Stimulated activated CD4-positive, alpha-beta T cell treated with anti-CD3 and anti-CD28 coated beads, Interleukin-4, amount 100 ng/mL, for 24 hours (primary cell): ENCODE measurements at regions not wholly inside any gene's neighbourhood (a gene's known extent, or its start where the extent isn't known, plus 50 kb on each side); places are given as distances from the start of the nearest gene placed in this dataset.

ENCODE experiments used
- DNase-seq: peaks from one replicate; pipeline ENCODE4 v3.0.0-alpha.2; 2020

DNA sequence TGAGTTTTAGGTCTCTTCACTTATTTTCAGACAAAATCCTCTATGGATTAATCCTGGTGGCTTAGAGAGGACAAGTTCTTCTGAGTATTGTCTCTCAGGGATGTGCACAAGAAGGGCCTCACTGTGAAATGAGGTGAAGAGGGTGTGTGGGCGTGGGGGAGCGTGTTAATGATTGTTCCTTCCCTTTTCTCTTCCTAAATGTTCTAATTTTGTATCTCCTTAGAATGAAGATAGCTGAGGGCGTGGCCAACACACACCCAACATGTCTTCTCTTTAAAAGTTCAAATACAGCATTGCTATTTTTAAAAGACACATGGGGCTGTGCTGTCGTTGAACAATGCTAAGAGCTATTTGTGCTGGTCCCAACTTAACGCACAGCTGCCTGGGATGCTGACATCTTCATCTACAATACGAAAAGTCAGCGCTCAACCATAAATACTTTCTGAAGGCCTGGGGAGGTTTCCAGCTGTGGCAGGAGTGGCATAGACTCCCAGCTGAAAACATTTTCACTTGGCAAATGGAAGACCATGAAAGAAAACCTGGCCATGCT, 135.9 kb downstream of the JCAD start:
- no peak for DNase-seq

DNA sequence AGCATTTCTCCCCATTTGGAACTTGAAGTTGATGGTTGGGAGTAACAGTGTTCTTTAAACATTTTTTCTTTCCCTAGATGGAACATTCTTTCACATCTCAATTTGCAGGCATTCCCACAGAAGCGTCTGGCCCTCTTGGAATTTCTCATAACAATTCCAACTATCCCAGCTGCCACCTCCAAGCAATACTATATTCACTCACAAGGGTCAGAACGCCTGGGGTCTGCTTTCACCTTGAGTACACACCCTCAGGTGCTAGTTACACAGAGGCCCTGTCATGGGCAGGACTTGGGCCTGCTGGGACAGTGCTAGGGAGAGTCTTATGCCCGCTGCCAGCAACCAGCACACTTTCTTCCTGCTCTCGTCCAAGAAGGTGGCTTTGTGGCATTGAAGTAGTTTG, 136.5 kb downstream of the JCAD start:
- no peak for DNase-seq

DNA sequence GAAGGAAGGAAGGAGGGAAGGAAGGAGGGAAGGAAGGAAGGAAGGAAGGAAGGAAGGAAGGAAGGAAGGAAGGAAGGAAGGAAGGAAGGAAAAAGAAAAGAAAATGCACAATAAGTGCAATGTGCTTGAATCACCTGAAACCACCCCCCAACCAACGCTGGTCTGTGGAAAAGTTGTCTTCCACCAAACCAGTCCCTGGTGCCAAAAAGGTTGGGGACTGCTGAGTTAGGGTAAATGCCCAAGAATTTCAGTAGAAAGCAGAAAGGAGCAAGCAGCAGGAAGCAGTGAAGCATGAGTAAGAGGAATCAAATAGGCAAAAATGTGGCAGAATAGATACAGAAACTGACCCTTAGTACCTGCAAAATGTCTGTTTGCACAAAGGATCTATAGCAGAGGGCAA, 137.2 kb downstream of the JCAD start:
- no peak for DNase-seq

DNA sequence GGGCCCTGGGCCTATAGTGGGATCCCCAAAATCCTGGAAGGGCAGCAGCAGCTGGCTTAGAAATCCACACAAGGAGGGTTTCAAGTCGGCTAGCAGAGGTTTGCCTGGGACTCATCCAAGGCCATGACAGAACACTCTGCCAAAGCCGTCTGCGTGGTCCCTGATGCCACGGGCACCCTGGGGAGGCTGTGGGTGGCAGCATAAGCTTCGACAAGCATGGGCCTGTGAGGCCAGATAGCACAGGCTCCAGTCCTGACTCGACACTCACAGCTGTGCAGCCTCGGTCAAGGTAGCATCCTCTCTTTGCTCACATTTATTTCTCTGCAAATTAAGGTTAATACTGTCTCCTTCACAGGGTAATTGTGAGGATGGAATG, 138.3 kb downstream of the JCAD start:
- DNase-seq, result no peak

DNA sequence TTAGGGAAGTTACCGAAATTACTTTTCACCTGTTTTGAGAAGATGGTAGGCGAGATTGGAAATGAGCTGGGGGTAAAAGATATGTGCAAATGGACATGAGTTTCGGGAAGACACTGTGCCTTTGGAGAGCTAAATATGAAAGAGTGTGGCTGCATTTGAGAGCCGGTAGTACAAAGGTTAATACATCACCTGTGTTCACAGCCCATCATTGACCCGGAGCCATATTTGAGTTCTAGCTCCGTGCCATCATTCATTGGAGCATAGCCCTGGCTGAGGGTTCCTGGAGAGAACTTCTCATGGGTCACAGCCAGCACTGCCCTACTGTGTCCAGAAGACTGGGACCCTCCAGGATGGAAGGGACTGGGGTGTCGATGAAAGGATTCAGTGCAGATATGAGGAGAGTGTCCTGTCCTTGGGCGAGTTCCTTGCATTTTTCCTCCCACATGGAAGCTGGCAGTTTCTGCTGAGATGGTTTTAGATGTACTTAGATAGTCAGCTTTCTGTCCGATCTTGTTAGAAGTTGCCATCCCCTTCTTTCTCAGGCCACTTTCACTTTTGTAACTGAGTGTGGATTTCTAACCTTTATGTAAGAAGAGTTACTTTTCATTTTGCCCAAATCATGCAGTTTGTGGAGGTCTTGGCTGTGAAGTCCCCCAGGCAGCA, 138.8 kb downstream of the JCAD start:
- no peak for DNase-seq

DNA sequence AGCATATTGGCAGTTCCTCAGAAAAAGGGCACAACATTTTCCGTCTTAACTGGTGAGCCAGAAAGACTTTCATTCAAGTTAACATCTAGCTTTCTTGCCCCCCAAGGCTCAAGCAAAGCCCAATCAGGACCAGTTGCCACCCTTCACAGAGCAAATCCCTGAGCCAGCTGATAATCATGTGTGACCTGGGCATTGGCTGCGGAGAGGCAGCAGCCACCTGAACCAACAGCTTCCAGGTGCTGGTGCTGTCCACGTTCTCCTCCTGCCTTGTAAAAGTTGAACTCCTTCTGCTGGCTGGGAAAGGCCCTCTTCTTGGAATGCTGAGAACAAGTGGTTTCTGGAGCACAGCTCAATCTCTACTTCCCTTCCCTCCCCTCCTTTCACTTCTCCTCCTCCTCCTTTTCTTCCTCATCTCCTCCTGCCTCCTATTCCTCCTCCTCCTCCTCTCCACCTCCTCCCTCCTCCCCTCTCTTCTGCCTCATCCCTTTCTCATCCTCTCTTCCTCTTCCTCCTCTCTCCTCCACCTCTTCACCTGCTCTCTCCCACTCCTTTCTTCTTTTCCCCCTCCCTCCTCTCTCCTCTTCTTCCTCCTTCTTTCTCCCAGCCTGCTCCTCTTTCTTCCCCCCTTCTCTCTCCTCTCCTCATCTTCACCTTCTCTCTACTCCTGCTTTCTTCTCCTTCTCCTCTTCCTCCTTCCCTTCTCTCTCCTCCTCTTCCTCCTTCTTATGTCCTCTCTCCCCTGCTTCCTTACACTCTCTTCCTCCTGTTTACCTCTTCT, 140.6 kb downstream of the JCAD start:
- no peak for DNase-seq

DNA sequence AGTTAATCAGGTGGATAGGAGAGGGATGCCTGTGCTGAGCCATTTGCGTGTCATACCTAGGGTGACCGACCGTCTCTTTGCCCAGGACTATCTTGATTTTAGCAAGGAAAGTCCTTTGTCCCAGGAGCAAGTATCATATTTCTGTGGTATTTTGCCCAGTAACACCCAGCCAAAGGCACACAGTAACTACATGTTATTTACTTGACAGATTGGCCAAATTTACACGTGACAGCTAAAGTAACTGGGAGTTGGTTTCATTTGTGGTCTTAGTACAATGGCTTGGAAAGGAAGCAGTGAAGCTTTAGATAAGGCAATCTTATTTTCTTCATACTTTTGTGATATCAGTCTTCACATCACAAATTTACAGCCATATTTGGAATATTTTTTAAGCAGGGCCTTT, 142.1 kb downstream of the JCAD start:
- DNase-seq, result no peak

DNA sequence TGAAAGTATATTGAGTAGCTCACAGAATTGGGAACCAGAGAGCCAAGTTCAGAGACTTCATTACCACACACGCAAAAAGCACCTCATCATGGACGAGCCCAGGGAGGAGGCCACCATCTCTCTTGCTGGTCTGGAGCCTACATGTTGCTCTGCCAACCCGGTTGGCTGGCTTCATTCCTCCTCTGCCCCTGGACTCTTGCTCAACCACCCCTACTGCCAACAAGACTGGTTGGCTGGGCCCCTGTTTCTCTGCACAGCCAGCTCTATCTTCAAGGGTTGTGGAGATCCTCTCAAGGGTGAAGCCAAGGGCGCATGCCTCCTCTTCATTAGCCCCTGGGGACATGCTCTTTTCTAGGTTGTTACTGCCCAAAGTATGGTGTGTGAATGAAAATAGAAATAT, 142.7 kb downstream of the JCAD start:
- DNase-seq, result no peak

DNA sequence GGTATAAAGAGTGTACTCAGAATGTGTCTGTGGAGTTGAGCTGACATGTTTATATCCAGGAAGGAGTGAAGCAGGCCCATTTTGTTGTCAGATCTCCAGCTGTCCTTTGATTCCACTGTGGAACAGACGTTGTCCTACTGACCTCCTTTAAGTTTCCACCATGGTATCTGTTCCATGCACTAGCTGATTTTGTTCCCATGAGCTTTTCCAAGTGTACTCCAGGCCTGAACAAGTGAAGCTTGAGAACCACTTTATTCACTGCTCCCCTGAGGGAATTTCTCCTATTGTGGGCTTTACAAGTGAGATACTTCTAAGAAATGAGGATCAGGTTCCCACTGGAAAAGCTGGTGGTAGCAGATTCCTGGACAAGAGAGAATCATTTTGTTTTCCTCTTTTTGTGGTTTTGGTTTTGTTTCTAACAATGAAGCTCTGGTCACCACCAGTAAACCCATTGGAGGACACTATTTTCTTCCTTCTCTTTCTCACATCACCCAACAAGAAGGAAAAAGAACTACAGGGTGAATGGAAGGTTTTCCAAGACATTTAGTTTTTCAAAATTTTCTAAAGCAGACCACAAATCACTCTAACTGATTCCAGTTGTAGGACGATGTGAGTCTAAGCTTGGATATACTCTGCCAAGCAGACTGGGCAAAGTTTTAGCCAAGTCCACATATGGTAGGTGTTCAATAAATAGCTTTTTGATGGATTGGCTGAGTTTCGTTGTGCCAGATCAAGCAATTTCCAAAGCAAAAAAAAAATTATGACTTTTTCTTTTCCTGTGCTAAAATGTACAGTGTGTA, 144.2 kb downstream of the JCAD start:
- DNase-seq, result no peak

DNA sequence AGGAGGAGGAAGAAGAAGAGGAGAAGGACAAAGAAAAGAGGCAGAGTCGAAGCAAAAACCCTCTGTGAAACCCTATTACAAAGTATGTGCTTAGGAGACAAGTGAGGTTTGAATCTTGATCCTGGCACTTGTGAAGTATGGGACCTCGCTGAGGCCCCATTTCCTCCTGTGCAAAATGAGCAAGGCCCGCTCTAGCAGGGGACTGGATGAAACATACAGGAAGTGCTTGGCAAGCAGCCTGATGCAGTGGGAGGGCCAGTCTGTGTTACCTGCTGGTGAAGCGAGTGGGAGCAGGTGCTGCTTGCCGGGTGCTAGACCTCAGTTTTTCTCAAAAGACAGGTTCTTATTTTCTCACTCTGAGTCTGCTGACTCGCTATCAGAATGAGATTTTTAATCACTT, 150.4 kb downstream of the JCAD start:
- DNase-seq, result peak; percentile 11

DNA sequence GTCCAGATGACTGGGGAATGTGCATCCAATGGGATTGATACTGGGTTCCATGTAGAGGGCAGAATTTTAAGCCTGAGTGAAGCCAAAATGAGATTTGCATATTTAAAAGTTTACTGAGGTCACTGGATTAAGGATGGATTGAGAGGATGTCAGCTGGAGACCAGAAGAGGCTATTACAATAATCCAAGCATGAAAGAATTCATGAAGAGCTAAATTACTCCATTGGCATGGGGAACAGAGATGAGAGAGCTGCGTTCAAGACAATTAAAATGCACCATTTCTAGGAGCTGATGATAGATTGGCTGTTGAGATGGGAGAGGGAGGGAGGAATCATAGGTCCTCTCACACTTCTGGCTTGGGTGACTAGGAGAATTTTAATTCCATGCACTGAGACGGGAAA, 158.5 kb downstream of the JCAD start:
- no peak for DNase-seq

DNA sequence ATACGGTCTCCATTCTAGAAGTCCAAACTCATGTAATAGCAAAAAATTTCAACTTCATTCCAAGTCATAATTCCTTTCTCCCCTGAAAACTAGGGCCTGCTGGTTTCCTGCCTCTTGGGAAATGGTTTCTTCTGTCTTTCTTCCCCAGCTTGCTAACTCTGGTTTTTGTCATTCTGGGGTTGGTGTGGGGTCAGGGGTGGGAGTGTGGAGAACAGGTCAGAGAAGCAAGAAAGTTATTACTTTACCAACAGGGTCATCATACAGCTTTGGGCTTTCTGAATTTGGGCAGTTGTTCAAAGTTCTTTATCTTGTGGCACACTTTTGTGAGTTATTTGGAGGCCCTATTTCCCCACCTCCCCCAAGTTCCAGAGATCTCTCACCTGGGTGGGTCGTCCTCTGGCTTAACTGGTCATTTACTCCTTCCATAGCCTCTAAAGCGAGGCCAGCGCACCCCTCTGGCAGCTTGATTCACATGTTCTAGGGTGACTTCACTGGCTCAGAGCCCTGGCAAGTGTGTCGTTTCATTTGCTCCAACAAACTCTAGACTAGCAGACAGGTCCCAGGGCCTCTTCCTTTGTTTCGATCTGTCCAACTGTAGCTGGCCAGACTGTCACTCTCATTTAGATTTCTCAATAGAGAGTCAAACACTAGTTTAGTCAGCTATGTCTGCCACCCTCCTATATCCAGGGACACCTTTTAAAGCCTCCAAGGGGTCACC, 161.2 kb downstream of the JCAD start:
- no peak for DNase-seq

DNA sequence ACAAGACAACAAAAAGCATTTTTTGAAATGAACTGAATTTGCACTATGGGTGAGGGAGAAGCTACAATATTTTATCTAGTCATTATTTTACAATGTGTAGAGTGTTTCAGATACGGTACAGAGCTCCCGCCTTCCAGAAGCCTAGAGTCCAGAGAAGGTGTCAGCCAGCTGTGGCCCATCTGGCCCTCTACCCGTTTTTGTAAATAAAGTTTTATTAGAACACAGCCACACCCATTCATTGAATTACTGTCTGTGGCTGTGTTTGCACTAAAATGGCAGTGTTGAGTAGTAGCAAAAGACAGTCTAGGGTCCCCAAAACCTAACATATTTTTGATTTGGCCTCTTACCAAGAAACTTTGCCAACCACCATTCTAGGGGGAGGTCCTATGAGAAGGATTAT, 162.0 kb downstream of the JCAD start:
- no peak for DNase-seq

DNA sequence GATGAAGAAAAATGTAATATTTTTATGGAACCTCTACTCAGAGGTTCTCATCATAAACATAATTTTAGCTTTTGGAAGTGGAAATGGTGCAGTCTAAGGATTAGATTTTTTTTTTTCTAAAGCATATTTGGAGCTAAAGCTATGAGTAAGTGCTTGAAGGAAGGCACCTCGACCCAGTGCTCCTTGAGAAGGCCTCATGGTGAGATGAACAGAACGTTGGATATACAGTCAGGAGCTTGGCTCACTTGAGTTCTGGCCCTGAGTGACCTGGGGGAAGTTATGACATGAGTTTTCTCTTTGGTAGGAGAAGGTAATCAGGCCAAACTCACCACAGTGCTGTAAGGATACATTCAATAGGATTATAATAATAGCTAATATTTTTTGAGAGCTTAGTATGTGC, 163.3 kb downstream of the JCAD start:
- DNase-seq, result no peak

DNA sequence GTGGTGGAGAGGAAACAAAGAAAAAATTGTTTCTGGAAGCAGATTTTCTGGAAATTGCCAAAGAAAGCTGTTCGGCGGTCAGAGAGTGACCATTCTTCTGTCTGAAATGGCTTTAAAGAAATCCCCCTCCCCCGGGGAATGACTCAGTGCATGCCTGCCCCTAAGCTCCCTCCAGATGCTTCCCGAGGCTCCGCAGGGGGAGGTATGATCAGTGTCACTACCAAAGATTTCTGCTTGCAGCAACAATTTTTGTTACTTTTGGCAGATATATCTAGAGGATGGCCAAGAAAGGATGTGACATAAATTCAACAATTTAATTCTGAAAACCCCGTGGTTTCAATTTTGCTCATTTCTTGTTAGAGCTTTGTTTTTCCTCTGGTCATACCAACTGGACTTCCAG, 163.9 kb downstream of the JCAD start:
- no peak for DNase-seq

DNA sequence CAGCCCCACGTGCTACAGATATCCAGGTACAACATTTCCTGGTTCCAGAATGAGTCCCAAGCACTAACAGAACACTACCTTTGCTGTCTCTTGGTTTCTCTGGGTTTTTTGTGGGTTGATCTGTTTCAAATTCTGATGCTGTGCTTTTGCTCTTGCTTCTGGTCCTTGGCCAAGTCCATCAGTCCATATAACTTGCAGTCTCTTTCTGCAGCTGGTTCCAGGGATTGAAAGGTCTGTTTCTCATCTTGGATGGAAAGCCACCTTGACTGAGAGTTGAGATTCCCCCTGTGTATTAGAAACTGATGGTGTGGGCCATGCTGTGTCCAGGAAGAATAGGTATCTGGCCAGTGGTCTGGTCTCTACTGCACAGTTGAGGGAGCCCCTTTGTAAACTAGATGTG, 171.1 kb downstream of the JCAD start:
- DNase-seq, result no peak

DNA sequence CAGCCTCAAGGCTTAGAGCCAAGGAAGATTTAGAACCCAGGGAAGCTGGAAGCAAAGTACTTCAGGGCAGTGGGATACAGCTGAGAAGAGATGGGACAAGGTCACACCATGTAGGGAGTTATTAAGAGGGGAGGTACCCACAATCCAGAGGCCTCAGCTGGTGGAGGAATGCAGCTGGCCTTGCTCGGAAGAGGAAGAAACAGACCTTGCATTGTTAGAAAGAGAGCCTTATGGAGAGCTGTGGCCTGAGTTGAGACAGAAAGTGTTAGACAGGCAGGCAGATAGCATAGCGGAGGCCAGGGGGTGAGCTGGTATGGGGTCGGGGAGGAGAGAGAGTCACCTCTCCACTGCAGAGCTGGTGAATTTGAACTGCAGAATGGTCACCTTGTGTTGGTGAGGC, 173.1 kb downstream of the JCAD start:
- DNase-seq, result no peak

DNA sequence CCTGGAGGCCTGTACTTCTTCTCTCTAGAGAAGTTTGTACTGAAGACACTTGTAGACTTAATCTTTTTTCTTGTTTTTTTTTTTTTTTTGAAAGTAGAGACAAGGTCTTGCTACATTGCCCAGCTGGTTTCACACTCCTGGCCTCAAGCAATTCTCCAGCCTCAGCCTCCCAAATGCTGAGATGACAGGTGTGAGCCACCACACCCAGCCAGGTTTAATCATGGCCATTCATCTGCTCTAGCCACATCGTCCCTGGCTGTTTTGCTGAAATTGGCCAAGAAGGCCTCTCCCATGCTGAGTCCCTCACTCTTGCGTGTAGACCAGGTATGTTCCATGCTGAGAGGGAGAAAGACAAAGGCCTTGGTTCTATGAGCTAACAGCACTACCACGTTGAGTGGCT, 176.2 kb downstream of the JCAD start:
- DNase-seq, result no peak

DNA sequence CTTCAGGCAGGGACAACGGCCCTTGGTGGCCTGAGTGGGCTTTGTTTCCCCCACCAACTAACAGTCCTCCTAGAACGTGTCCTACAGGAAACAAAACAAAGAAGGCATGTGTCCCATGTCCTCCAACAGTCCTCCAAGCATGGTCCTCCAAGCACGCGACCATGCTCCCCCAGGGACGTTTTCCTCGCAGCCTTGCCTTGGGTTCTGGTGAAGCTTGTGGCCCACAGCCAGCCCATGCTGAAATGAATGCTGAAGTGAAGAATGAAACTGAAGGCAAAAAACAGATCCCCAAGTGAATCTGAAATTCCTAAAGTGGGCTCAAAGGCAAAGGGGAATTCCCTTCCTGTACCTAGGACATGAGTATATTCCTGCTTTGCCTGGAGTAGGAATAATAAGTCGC, 176.6 kb downstream of the JCAD start:
- DNase-seq, result no peak

DNA sequence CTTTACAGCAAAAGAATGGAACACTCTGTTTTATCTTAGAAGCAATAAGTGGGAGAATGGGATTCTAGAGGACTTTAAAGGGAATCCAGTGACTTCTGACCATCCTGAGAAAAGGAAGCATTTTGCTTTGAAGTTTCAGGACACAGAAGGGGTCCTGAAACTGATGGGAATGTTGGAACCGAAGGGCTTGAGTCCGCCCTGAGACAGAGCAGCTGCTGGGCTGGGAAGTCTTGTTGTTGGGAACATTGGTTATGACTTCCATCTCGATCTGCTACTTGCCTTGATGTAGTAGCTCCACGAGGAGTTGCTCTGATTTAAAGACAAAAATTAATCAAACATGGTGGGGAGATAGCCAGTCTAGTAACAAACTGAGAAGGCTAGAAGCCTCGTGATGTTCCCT, 177.6 kb downstream of the JCAD start:
- DNase-seq, result no peak

DNA sequence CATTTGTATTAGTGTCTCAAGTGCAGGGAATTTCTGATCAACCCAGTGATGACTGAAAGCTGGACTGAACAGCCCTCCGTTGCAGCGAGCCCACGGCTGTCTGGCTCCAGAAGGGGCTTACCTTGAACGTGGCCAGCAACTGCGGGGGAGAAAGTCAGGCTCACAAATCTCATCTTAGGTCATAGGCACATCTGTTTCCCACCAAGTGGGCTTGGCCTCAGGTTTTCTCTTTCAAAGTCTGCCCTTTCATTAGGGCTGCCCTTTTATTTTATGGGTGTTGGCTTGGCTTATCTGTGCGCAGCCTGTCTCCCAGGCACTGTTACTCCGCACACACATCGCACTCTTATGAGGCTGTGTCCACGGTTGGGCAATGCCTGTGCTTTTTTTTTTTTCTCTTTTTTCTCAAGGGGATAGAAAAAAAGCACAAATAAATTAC, 178.0 kb downstream of the JCAD start:
- DNase-seq, result no peak

DNA sequence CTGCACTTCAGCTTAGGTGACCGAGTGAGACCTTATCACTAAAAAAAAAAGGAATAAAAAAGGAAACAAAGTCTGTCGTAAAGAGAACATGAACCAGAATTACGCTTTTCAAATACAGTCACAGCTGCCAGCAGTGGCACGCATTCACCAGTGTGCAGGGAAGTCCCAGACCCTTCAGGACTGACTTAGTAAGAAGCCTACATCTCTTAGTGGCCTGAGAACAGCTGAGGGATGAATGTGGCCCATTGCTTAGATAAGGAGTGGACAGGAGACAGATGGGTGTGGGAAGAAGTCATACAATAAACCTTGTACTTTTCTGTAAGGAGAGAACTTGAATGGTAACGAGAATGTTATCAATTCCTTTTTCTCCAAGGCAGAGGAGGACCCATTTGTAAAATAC, 178.5 kb downstream of the JCAD start:
- DNase-seq, result no peak

DNA sequence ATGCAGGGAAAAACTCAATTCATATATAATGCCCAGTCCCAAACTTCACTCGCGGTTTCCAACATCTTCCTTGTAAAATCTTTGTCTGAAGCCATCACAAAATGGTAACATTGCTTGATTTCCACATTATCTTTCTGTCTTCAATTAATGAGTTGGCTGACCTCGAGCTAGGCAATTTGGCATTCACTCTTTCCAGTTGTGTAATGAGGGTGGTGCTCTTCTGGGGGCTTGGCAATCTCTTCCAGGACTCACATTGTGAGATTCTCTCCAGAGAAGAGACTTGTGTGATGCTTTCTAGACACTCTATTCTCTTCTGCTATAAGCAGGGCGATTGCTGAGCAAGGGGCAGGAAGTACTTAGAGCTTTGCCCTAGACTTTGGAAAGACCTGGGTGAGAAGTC, 179.5 kb downstream of the JCAD start:
- DNase-seq, result no peak
